ENCODE measurements at regions not wholly inside any gene's neighbourhood (a gene's known extent, or its start where the extent isn't known, plus 50 kb on each side); places are given as distances from the start of the nearest gene placed in this dataset.

GRCh38 chr4:46649390-46649789 is 259.5 kb upstream of the GABRA2 start:
- H3K36me3 ChIP-seq (ENCODE audit: control insufficient read depth, insufficient read depth, low read length): no peaks in the 10 kb centered on the region
- no peak for TF ChIP-seq CTCF (IDR thresholded peaks at IDR 0.05; ENCODE audit: insufficient read depth, low read length, poor library complexity, severe bottlenecking)
- DNase-seq (ENCODE audit: low read depth): no peak
- no peaks in the 10 kb centered on the region for H3K27me3 ChIP-seq (ENCODE audit: control insufficient read depth, insufficient read depth, low read length)
- no peak overlapping the region for H3K4me3 ChIP-seq (ENCODE audit: low read depth, low read length)

DNA sequence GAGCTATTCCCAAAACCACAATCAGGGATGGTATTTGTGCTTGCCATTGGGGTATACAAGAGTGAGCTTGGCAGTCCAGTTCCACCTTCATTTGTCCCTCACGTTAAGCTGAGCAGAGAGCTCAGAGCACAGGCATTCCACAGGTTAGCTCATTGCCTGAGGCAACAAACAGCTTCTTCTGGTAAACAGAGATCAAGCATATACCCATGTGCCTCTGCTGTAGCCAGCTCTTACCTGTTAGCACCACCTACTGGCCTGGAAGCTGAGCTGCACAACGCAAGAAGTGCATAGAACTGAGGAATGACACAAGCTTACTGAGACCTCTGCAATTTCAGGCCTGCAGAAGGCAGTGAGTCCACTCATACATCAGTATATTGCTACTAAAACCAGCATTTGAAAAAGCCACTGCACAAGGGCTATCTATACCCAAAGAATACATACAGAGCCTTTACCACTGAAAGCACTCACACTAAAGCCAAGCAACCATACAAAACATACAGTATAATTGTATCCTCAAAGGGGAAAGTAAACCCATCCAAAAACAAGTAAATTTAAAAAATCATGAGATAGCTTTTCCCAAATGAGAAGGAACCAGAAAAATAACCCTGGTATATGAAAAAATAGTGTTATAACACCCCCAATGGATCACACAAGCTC is 258.3 kb upstream of the GABRA2 start:
- TF ChIP-seq CTCF (IDR thresholded peaks at IDR 0.05; ENCODE audit: insufficient read depth, low read length, poor library complexity, severe bottlenecking): peak; percentile 63
- no peak for DNase-seq (ENCODE audit: low read depth)
- no peak overlapping the region for H3K4me3 ChIP-seq (ENCODE audit: low read depth, low read length)

DNA sequence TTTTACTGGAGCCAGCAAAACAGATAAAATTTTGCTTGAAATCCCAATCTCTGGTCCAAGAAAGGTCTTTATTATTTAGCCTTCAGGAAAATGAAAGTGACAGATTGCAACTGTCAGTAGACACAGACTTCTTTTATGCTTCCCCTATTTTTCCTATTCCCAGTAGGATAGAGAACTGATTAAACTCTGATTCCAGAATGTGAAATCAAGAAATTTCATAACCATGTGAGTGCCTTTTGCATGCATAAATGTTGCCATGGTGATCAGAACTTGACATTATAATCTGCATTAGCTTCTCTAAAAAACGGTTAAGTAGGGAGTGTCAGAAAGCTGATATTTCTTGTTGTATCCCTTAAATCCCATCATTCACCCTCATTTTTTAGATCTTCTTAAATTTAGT is 255.2 kb upstream of the GABRA2 start:
- TF ChIP-seq CTCF (IDR thresholded peaks at IDR 0.05; ENCODE audit: insufficient read depth, low read length, poor library complexity, severe bottlenecking): no peak
- no peaks in the 10 kb centered on the region for H3K36me3 ChIP-seq (ENCODE audit: control insufficient read depth, insufficient read depth, low read length)
- no peaks in the 10 kb centered on the region for H3K27me3 ChIP-seq (ENCODE audit: control insufficient read depth, insufficient read depth, low read length)
- H3K4me3 ChIP-seq (ENCODE audit: low read depth, low read length): no peak overlapping the region
- no peak for DNase-seq (ENCODE audit: low read depth)

More for the DNA sequence above, 258.3 kb upstream of the GABRA2 start:
- no peaks in the 10 kb centered on the region for H3K27me3 ChIP-seq (ENCODE audit: control insufficient read depth, insufficient read depth, low read length)
- H3K36me3 ChIP-seq (ENCODE audit: control insufficient read depth, insufficient read depth, low read length): no peaks in the 10 kb centered on the region
